GM20000 (cell line): ENCODE measurements at regions not wholly inside any gene's neighbourhood (a gene's known extent, or its start where the extent isn't known, plus 50 kb on each side); places are given as distances from the start of the nearest gene placed in this dataset.
"Not testable (repeated sequence)": the region's sequence is repeated elsewhere in the genome, so short reads cannot be mapped to it uniquely, and the experiment has no call there.

ENCODE experiments used
- DNase-seq: peaks from one replicate; pipeline ENCODE4 v3.0.0; 2012; ENCODE audit warnings: low spot score
- TF ChIP-seq, protein P1 (sequence below): IDR thresholded peaks from 2 replicates; pipeline ENCODE4 v1.5.1; 2012; ENCODE audit warnings: mild to moderate bottlenecking, control low read depth; ENCODE audit errors: extremely low read depth, missing control alignments

DNA sequence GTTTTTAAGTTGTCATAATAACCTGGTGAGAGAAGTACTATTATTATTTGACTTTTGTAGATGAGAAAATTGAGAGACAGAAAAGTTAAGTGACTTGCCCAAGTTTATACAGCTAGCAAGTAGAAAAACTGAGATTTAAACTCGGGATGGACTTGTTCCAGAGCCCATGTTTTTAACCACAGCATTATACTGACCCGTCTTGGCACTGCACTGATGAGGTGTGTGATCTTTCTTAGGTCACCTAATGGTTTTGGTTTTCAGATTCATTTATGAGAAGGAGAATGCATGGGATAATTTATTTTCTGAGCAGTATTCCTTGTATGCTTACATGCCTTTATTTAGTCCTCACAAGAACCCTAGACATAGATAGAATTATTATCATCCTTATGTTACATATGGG is 201.8 kb upstream of the CDKN2B start:
- TF ChIP-seq, protein P1, sequence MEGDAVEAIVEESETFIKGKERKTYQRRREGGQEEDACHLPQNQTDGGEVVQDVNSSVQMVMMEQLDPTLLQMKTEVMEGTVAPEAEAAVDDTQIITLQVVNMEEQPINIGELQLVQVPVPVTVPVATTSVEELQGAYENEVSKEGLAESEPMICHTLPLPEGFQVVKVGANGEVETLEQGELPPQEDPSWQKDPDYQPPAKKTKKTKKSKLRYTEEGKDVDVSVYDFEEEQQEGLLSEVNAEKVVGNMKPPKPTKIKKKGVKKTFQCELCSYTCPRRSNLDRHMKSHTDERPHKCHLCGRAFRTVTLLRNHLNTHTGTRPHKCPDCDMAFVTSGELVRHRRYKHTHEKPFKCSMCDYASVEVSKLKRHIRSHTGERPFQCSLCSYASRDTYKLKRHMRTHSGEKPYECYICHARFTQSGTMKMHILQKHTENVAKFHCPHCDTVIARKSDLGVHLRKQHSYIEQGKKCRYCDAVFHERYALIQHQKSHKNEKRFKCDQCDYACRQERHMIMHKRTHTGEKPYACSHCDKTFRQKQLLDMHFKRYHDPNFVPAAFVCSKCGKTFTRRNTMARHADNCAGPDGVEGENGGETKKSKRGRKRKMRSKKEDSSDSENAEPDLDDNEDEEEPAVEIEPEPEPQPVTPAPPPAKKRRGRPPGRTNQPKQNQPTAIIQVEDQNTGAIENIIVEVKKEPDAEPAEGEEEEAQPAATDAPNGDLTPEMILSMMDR = no peak
- DNase-seq = no peak

DNA sequence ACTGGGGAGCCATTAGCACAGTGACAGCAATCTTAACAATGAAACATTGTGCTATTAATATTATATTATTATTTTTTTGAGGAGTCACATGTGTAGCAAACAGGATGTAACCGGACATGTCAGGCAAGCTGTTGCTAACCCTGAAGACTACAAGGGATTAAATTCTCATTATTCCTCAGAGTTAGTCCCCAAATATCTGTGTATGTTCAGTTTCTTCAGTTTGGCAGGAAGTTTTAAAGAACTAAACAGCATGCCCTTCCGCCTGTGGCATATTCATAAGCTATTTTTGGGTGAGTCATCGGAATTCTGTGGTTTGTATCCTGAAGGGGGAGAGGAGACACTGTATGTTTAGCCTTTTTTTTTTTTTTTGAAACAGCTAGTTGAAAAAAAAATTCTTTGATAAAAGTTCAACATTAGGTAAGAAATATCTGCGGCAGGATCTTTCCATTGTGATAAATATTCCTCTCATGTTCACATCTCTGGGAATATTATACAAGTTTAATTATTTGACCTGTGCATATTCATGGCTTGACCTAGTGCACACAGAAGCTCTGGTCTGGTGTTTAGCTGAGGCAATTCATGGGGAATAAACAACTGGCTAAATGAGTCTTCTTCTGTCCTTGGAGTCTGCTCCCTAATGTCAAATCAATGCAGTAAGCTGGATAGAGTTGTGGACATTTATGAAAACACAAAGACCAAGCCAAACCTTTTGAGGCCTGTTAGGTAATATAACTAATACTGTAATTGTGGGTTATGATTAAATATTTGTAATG is 202.7 kb upstream of the CDKN2B start:
- TF ChIP-seq, protein P1 = no peak
- no peak for DNase-seq

DNA sequence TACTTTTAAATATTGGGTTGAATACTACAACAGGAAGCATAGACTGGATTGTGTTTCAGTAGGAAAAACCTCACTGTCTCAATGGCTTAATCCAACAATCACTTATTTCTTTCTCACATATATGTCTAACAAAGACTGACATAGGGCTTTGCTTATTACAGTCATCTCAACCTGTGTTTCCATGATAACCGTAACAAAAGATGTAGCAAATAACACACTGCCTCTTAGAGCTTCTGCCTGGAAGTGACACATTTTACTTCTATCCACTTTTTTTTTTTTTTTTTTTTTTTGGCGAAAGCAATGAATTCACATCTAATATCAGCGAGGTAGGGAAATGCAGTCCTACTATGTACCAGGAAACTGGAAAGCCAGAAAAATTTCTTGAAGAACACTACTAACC is 204.9 kb upstream of the CDKN2B start:
- TF ChIP-seq, protein P1 = no peak
- DNase-seq = no peak

DNA sequence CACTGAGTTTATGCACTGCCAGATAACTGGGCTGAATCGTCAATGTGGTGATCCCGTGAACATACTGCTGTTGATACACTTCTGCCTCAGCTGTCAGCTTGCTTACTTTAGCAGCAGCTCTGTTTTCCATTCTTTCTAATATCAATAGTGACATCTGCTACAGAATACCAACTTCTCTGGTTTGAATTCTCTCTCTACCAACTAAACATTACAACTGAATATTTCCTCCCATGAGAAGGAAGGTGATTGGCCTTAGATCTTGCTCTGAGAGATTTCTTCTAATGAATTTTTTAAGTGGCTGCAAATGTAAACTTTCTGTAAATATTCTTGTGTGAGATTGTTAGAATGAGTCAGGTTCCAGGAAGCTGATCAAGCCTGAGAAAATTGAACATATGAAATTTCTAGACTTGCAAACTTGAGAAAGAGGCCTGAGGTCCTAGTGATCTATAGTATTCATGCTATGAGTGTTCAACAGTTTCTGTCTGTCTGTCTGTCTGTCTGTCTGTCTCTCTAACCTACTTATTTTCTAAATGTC is 205.5 kb upstream of the CDKN2B start:
- no peak for DNase-seq
- TF ChIP-seq, protein P1 = no peak

DNA sequence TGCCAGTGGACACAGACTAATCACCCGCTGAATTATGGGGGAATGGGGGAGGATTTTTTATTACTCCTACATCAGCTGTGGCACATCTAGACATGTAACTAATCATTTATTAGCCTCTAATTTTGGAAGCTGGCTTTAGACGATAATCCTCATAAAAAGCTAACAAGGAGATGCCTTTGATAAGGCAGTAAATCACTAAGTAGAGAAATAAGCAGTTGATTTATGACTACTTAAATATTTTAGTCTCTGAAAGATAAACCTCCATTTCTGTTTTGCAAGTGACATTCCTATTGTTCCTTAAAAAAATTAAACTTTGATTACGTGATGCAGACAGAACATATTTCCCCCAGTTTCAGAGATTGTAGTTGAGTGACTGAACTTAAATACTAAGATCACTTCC is 206.4 kb upstream of the CDKN2B start:
- DNase-seq = no peak

DNA sequence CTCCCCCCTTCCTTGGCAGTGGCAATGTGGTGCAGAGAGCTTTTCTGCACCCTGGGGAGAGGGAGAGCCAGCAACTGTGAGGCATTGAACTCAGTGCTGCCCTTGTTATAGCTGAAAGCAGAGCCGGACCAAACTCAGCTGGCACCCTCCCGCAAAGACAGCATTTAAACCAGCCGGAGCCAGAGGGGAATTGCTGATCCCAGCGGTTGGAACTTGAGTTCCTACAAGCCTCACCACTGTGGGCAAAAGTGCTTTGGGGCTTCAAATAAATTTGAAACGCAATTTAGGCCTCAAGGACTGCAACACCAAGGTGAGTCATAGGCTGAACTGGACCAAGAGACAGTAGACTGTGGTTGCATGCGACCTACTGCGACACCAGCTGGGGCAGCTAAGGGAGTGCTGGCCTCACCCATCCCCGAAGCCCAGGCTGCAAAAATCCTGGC is 207.6 kb upstream of the CDKN2B start:
- DNase-seq = no peak
- TF ChIP-seq, protein P1 = no peak

More for the DNA sequence above, 206.4 kb upstream of the CDKN2B start:
- TF ChIP-seq, protein P1 = no peak

DNA sequence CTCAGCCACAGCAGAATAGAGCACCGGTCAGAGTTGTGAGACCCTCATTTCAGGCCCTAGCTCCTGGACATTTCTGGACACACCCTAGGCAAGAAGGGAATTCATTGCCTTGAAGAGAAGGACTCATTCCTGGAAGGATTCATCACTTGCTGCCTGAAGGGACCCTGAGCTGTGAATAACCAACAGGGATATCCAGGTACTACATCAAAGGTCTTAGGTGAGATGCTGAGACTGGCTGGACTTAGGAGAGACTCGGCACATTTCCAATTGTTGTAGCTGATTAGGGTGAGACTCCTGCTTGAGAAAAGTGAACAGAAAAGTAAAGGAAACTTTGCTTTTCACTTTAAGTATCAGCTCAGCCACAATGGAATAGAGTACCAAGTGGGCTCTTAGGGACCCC is 208.1 kb upstream of the CDKN2B start:
- no peak for DNase-seq
- TF ChIP-seq, protein P1 = no peak

DNA sequence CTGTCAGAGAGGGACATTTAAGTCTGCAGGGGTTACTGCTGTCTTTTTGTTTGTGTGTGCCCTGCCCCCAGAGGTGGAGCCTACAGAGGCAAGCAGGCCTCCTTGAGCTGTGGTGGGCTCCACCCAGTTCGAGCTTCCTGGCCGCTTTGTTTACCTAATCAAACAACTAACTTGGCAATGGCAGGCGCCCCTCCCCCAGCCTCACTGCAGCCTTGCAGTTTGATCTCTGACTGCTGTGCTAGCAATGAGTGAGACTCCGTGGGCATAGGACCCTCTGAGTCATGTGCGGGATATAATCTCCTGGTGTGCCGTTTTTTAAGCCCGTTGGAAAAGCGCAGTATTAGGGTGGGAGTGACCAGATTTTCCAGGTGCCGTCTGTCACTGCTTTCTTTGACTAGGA is 216.8 kb upstream of the CDKN2B start:
- DNase-seq = not testable (repeated sequence)
